Middle frontal gyrus (tissue), 1 donor: ENCODE measurements at regions not wholly inside any gene's neighbourhood (a gene's known extent, or its start where the extent isn't known, plus 50 kb on each side); places are given as distances from the start of the nearest gene placed in this dataset.

ENCODE experiments used
- DNase-seq: peaks from one replicate; pipeline ENCODE4 v3.0.0-alpha.2; 2015; ENCODE audit warnings: low spot score; ENCODE audit errors: extremely low spot score

GRCh38 chr12:111222523-111222922 is 146.4 kb downstream of the PHETA1 start:
- DNase-seq = no peak

GRCh38 chr12:111222027-111222414 is 146.9 kb downstream of the PHETA1 start:
- no peak for DNase-seq

GRCh38 chr12:111221062-111222026 is 147.6 kb downstream of the PHETA1 start:
- DNase-seq = no peak

- DNase-seq = no peak
Observed at GRCh38 chr12:111220363-111220762, 148.5 kb downstream of the PHETA1 start.

GRCh38 chr12:111219440-111219839 is 149.5 kb downstream of the PHETA1 start:
- no peak for DNase-seq

GRCh38 chr12:111218499-111218898 is 150.4 kb downstream of the PHETA1 start:
- DNase-seq = no peak

- no peak for DNase-seq
Observed at GRCh38 chr12:111216387-111217159, 152.3 kb downstream of the PHETA1 start.

GRCh38 chr12:111215881-111216280 is 153.0 kb downstream of the PHETA1 start:
- no peak for DNase-seq

GRCh38 chr12:111214401-111214800 is 154.5 kb downstream of the PHETA1 start:
- no peak for DNase-seq

GRCh38 chr12:111213561-111213960 is 155.3 kb downstream of the PHETA1 start:
- DNase-seq = no peak

- DNase-seq = no peak
Observed at GRCh38 chr12:111212814-111213456, 156.0 kb downstream of the PHETA1 start.

GRCh38 chr12:111211910-111212757 is 156.8 kb downstream of the PHETA1 start:
- no peak for DNase-seq

GRCh38 chr12:111209811-111210210 is 159.1 kb downstream of the PHETA1 start:
- no peak for DNase-seq

- no peak for DNase-seq
Observed at GRCh38 chr12:111207761-111208160, 161.1 kb downstream of the PHETA1 start.

- no peak for DNase-seq
Observed at GRCh38 chr12:111204788-111205241, 164.1 kb downstream of the PHETA1 start.

- DNase-seq = no peak
Observed at GRCh38 chr12:111203969-111204368, 164.9 kb downstream of the PHETA1 start.

GRCh38 chr12:111203446-111203845 is 165.4 kb downstream of the PHETA1 start:
- DNase-seq = no peak

- DNase-seq = no peak
Observed at GRCh38 chr12:111202237-111202915, 166.5 kb downstream of the PHETA1 start.

GRCh38 chr12:111201495-111202236 is 167.2 kb downstream of the PHETA1 start:
- no peak for DNase-seq
